ENCODE measurements at regions not wholly inside any gene's neighbourhood (a gene's known extent, or its start where the extent isn't known, plus 50 kb on each side); places are given as distances from the start of the nearest gene placed in this dataset.

- peaks cover 39% of the 10 kb centered on the region for H3K4me1 ChIP-seq (ENCODE audit: control insufficient read depth, insufficient read depth, low read length)
- no peak overlapping the region for H3K9ac ChIP-seq (ENCODE audit: low read length)
- H3K27ac ChIP-seq (ENCODE audit: low read depth, low read length): peak overlapping the region; percentile 36; the same call in 1 of the 2 replicates
- H3K4me3 ChIP-seq (ENCODE audit: low read depth, low read length): no peak overlapping the region
- H3K36me3 ChIP-seq (ENCODE audit: control insufficient read depth, insufficient read depth, low read length): no peaks in the 10 kb centered on the region
- H3K27me3 ChIP-seq (ENCODE audit: control insufficient read depth, insufficient read depth, low read length): no peaks in the 10 kb centered on the region
- no peaks in the 10 kb centered on the region for H3K9me3 ChIP-seq (ENCODE audit: control insufficient read depth, insufficient read depth, low read depth, low read length)
Measured at GRCh38 chr5:116853992-116854391, 279.4 kb upstream of the SEMA6A start.

DNA sequence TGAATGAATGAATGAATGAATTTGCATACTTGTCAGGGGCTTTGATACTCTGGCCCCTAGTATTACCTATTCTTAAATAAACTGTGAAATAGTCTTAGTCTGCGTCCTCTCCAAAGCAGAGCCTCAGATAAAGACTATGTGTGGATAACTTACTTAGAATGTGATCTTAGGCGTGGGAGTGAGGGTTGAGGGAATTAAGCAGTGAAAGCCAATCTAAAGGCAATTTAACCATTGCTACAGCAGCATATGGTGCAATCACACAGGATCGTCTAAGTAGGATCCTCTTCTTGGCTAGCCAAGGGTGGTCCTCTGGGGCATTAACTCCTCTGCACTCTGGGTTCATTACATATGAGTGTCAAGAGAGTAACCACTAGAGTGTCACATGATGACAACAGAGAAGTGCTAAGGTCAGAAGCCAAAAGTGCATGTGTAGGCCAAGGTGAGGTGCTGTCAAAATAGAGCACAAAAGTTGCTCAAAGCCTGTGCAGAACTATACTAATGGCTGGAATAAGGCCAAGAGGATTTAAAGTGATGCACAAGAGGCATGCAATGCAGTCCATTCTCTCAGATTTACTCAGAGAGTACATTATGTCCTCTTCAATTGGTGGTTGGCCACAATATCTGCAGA, 274.4 kb upstream of the SEMA6A start:
- H3K9me3 ChIP-seq (ENCODE audit: control insufficient read depth, insufficient read depth, low read depth, low read length): no peaks in the 10 kb centered on the region
- H3K27me3 ChIP-seq (ENCODE audit: control insufficient read depth, insufficient read depth, low read length): no peaks in the 10 kb centered on the region
- no peak overlapping the region for H3K27ac ChIP-seq (ENCODE audit: low read depth, low read length)

DNA sequence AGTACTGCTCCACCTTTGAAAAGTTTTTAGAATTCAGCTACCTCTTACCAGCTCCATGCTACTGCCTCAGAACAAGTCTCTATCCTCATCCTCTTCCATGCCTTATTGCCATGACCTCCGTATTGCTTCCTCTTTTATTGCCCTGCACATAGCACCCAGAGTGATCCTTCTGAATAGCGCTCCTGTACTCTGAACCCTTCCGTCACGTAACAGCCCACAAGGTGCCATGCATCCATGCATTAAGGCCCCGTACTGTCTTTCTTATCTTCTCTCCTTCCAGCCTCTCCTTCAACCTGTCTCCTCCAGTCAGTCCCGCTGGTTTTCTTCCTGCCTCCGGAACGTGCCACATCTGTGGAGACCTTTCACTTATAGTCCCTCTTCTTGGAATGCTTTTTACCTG, 273.3 kb upstream of the SEMA6A start:
- Histone ChIP-seq H3K27ac (ENCODE audit: low read depth, low read length) (no peak overlapping the region), H3K9ac (ENCODE audit: low read length) (no peak overlapping the region), H3K36me3 (ENCODE audit: control insufficient read depth, insufficient read depth, low read length) (no peaks in the 10 kb centered on the region), H3K4me3 (ENCODE audit: low read depth, low read length) (no peak overlapping the region), H3K9me3 (ENCODE audit: control insufficient read depth, insufficient read depth, low read depth, low read length) (no peaks in the 10 kb centered on the region), H3K27me3 (ENCODE audit: control insufficient read depth, insufficient read depth, low read length) (no peaks in the 10 kb centered on the region), H3K4me1 (ENCODE audit: control insufficient read depth, insufficient read depth, low read length) (0 out of 2 replicates have a peak, but pooled peaks cover 5% of the 10 kb centered on the region)

More for the DNA sequence above, 274.4 kb upstream of the SEMA6A start:
- H3K36me3 ChIP-seq (ENCODE audit: control insufficient read depth, insufficient read depth, low read length): no peaks in the 10 kb centered on the region
- peaks cover 7% of the 10 kb centered on the region for H3K4me1 ChIP-seq (ENCODE audit: control insufficient read depth, insufficient read depth, low read length)
- no peak overlapping the region for H3K9ac ChIP-seq (ENCODE audit: low read length)
- no peak overlapping the region for H3K4me3 ChIP-seq (ENCODE audit: low read depth, low read length)

GRCh38 chr5:116844015-116844414, 269.4 kb upstream of the SEMA6A start:
- Histone ChIP-seq H3K27me3 (ENCODE audit: control insufficient read depth, insufficient read depth, low read length) (no peaks in the 10 kb centered on the region), H3K4me3 (ENCODE audit: low read depth, low read length) (no peak overlapping the region), H3K4me1 (ENCODE audit: control insufficient read depth, insufficient read depth, low read length) (0 out of 2 replicates have a peak, but pooled peaks cover 2% of the 10 kb centered on the region), H3K27ac (ENCODE audit: low read depth, low read length) (no peak overlapping the region), H3K9ac (ENCODE audit: low read length) (no peak overlapping the region), H3K9me3 (ENCODE audit: control insufficient read depth, insufficient read depth, low read depth, low read length) (no peaks in the 10 kb centered on the region), H3K36me3 (ENCODE audit: control insufficient read depth, insufficient read depth, low read length) (no peaks in the 10 kb centered on the region)

DNA sequence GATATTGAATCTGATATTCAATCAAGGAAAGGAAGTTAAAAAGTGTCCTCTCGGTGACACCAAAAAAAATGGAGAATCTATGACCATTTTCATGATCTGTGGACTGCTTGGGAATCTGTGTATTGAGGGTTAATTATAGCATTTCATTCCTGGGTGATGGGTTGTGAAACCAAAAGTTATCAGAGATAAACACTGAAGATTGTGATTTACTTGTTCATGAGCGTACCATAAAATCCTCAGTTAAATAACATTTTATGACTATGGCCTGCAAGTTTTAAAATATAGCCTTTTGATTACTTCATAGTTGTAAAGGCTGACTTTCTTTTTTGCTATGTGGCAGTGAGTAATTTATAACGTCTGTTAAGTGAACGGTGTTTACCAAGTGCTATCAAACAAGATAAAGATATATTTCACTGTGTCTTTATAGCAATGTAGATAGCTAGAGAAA, 267.9 kb upstream of the SEMA6A start:
- H3K27ac ChIP-seq (ENCODE audit: low read depth, low read length): no peak overlapping the region
- H3K9me3 ChIP-seq (ENCODE audit: control insufficient read depth, insufficient read depth, low read depth, low read length): no peaks in the 10 kb centered on the region
- no peaks in the 10 kb centered on the region for H3K36me3 ChIP-seq (ENCODE audit: control insufficient read depth, insufficient read depth, low read length)
- H3K4me1 ChIP-seq (ENCODE audit: control insufficient read depth, insufficient read depth, low read length): no peaks in the 10 kb centered on the region
- no peak overlapping the region for H3K4me3 ChIP-seq (ENCODE audit: low read depth, low read length)
- no peaks in the 10 kb centered on the region for H3K27me3 ChIP-seq (ENCODE audit: control insufficient read depth, insufficient read depth, low read length)
- H3K9ac ChIP-seq (ENCODE audit: low read length): no peak overlapping the region

- H3K36me3 ChIP-seq (ENCODE audit: control insufficient read depth, insufficient read depth, low read length): no peaks in the 10 kb centered on the region
- no peak overlapping the region for H3K9ac ChIP-seq (ENCODE audit: low read length)
- no peak overlapping the region for H3K4me3 ChIP-seq (ENCODE audit: low read depth, low read length)
- no peaks in the 10 kb centered on the region for H3K27me3 ChIP-seq (ENCODE audit: control insufficient read depth, insufficient read depth, low read length)
- H3K27ac ChIP-seq (ENCODE audit: low read depth, low read length): no peak overlapping the region
- no peaks in the 10 kb centered on the region for H3K4me1 ChIP-seq (ENCODE audit: control insufficient read depth, insufficient read depth, low read length)
- H3K9me3 ChIP-seq (ENCODE audit: control insufficient read depth, insufficient read depth, low read depth, low read length): no peaks in the 10 kb centered on the region
Measured at GRCh38 chr5:116841734-116842133, 267.1 kb upstream of the SEMA6A start.

- H3K9me3 ChIP-seq (ENCODE audit: control insufficient read depth, insufficient read depth, low read depth, low read length): no peaks in the 10 kb centered on the region
- no peaks in the 10 kb centered on the region for H3K27me3 ChIP-seq (ENCODE audit: control insufficient read depth, insufficient read depth, low read length)
- no peak overlapping the region for H3K27ac ChIP-seq (ENCODE audit: low read depth, low read length)
- H3K4me3 ChIP-seq (ENCODE audit: low read depth, low read length): no peak overlapping the region
- H3K4me1 ChIP-seq (ENCODE audit: control insufficient read depth, insufficient read depth, low read length): no peaks in the 10 kb centered on the region
- H3K36me3 ChIP-seq (ENCODE audit: control insufficient read depth, insufficient read depth, low read length): no peaks in the 10 kb centered on the region
- H3K9ac ChIP-seq (ENCODE audit: low read length): no peak overlapping the region
Measured at GRCh38 chr5:116838011-116838536, 263.5 kb upstream of the SEMA6A start.

DNA sequence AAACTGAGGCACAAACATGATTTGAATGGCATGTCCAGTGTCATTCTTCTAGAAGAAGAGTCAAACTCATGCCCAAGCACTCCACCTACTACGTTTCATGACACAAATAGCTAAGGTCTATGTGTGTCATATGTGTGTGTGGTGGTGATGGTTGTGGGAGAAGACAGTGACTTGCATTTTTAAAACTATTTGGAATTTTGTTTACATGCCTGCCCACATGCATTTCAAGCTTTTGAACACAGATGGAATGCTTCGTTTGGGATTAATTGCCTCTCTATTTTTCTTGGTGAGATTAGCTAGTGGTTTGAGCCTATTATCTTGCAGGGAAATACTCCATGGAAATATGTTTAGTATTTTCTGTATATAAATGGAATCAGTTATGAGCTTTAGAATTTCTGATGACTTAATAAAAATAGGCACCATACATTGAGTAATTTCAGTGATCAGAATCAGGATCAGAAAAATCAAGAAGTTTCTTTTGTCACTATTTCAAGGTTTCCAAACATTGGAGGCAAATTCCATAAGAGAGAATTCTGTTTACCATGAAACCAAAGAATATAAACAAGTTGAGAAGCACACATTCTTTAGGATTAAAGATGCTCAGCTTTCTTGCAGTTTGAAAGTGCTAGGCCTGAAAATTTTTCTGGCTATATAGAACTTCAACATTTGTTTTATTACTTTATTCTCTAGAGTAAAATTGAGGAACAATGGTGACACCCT, 260.3 kb upstream of the SEMA6A start:
- Histone ChIP-seq H3K36me3 (ENCODE audit: control insufficient read depth, insufficient read depth, low read length) (no peaks in the 10 kb centered on the region), H3K9ac (ENCODE audit: low read length) (no peak overlapping the region), H3K4me1 (ENCODE audit: control insufficient read depth, insufficient read depth, low read length) (peaks cover 5% of the 10 kb centered on the region; the same call in 1 of the 2 replicates), H3K27ac (ENCODE audit: low read depth, low read length) (no peak overlapping the region), H3K9me3 (ENCODE audit: control insufficient read depth, insufficient read depth, low read depth, low read length) (no peaks in the 10 kb centered on the region), H3K27me3 (ENCODE audit: control insufficient read depth, insufficient read depth, low read length) (no peaks in the 10 kb centered on the region), H3K4me3 (ENCODE audit: low read depth, low read length) (no peak overlapping the region)

DNA sequence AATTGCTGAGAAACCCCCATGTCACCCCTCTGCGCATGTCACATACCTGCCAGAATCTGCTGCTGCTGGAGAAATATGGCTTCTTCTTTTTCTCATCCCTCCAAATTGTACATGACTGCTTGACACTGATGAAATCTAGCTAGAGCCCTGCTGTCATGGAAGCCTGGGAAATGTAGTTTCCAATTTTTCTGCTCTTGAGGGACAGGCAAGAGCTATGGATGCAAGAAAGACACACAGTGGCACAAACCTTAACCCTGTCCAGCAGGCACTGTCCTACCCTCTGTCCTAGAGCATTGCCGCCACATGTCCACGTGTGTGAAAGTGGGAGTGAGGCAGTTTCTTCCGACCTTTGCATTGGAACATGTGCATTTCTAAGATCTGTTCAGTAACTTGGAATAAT, 255.5 kb upstream of the SEMA6A start:
- H3K27ac ChIP-seq (ENCODE audit: low read depth, low read length): no peak overlapping the region
- no peak overlapping the region for H3K4me3 ChIP-seq (ENCODE audit: low read depth, low read length)
- no peaks in the 10 kb centered on the region for H3K36me3 ChIP-seq (ENCODE audit: control insufficient read depth, insufficient read depth, low read length)
- H3K9ac ChIP-seq (ENCODE audit: low read length): no peak overlapping the region
- H3K9me3 ChIP-seq (ENCODE audit: control insufficient read depth, insufficient read depth, low read depth, low read length): no peaks in the 10 kb centered on the region
- H3K27me3 ChIP-seq (ENCODE audit: control insufficient read depth, insufficient read depth, low read length): no peaks in the 10 kb centered on the region
- peaks cover 15% of the 10 kb centered on the region for H3K4me1 ChIP-seq (ENCODE audit: control insufficient read depth, insufficient read depth, low read length)

- Histone ChIP-seq H3K4me3 (ENCODE audit: low read depth, low read length) (no peak overlapping the region), H3K27ac (ENCODE audit: low read depth, low read length) (no peak overlapping the region), H3K27me3 (ENCODE audit: control insufficient read depth, insufficient read depth, low read length) (no peaks in the 10 kb centered on the region), H3K4me1 (ENCODE audit: control insufficient read depth, insufficient read depth, low read length) (peaks cover 42% of the 10 kb centered on the region), H3K9ac (ENCODE audit: low read length) (no peak overlapping the region), H3K36me3 (ENCODE audit: control insufficient read depth, insufficient read depth, low read length) (no peaks in the 10 kb centered on the region), H3K9me3 (ENCODE audit: control insufficient read depth, insufficient read depth, low read depth, low read length) (no peaks in the 10 kb centered on the region)
Measured at GRCh38 chr5:116827078-116827477, 252.5 kb upstream of the SEMA6A start.

- Histone ChIP-seq H3K27me3 (ENCODE audit: control insufficient read depth, insufficient read depth, low read length) (no peaks in the 10 kb centered on the region), H3K36me3 (ENCODE audit: control insufficient read depth, insufficient read depth, low read length) (no peaks in the 10 kb centered on the region), H3K9ac (ENCODE audit: low read length) (peak overlapping the region; percentile 15), H3K9me3 (ENCODE audit: control insufficient read depth, insufficient read depth, low read depth, low read length) (no peaks in the 10 kb centered on the region), H3K27ac (ENCODE audit: low read depth, low read length) (peak overlapping the region; percentile 98; the same call in 1 of the 2 replicates), H3K4me1 (ENCODE audit: control insufficient read depth, insufficient read depth, low read length) (peaks cover 50% of the 10 kb centered on the region), H3K4me3 (ENCODE audit: low read depth, low read length) (no peak overlapping the region)
Measured at GRCh38 chr5:116825486-116825885, 250.9 kb upstream of the SEMA6A start.
